NCI-H82 (cell line): ENCODE measurements at regions not wholly inside any gene's neighbourhood (a gene's known extent, or its start where the extent isn't known, plus 50 kb on each side); places are given as distances from the start of the nearest gene placed in this dataset.

Experiments used
- DNase-seq: peaks from one replicate; lab custom pipeline; 2025; lab: John Stamatoyannopoulos, UW

- DNase-seq = no peak
Observed at GRCh38 chr1:82279241-82279640, 478.5 kb downstream of the ADGRL2 start.

GRCh38 chr1:82273816-82274215, 473.1 kb downstream of the ADGRL2 start:
- DNase-seq = no peak

- no peak for DNase-seq
Observed at GRCh38 chr1:82269431-82269830, 468.7 kb downstream of the ADGRL2 start.

GRCh38 chr1:82268826-82269225, 468.1 kb downstream of the ADGRL2 start:
- DNase-seq = no peak

- DNase-seq = no peak
Observed at GRCh38 chr1:82266351-82266750, 465.6 kb downstream of the ADGRL2 start.

GRCh38 chr1:82265436-82265835, 464.7 kb downstream of the ADGRL2 start:
- no peak for DNase-seq

- DNase-seq = no peak
Observed at GRCh38 chr1:82264802-82265201, 464.1 kb downstream of the ADGRL2 start.

GRCh38 chr1:82263396-82263795, 462.7 kb downstream of the ADGRL2 start:
- DNase-seq = peak; percentile 9

GRCh38 chr1:82260666-82261065, 459.9 kb downstream of the ADGRL2 start:
- DNase-seq = no peak

- peak; percentile 39 for DNase-seq
Observed at GRCh38 chr1:82260051-82260450, 459.3 kb downstream of the ADGRL2 start.

GRCh38 chr1:82258887-82259286, 458.2 kb downstream of the ADGRL2 start:
- DNase-seq = no peak

GRCh38 chr1:82246050-82246449, 445.3 kb downstream of the ADGRL2 start:
- no peak for DNase-seq

- DNase-seq = no peak
Observed at GRCh38 chr1:82245345-82246014, 444.7 kb downstream of the ADGRL2 start.

- DNase-seq = no peak
Observed at GRCh38 chr1:82240571-82240970, 439.8 kb downstream of the ADGRL2 start.

- no peak for DNase-seq
Observed at GRCh38 chr1:82230667-82231066, 429.9 kb downstream of the ADGRL2 start.

- DNase-seq = no peak
Observed at GRCh38 chr1:82227306-82228095, 426.8 kb downstream of the ADGRL2 start.

GRCh38 chr1:82226186-82226505, 425.4 kb downstream of the ADGRL2 start:
- DNase-seq = peak; percentile 24

GRCh38 chr1:82225421-82226185, 424.9 kb downstream of the ADGRL2 start:
- DNase-seq = no peak

GRCh38 chr1:82223091-82223490, 422.4 kb downstream of the ADGRL2 start:
- DNase-seq = no peak

- no peak for DNase-seq
Observed at GRCh38 chr1:82221721-82222120, 421.0 kb downstream of the ADGRL2 start.

- DNase-seq = no peak
Observed at GRCh38 chr1:82220754-82221153, 420.0 kb downstream of the ADGRL2 start.

GRCh38 chr1:82219841-82220240, 419.1 kb downstream of the ADGRL2 start:
- DNase-seq = no peak

GRCh38 chr1:82218846-82219245, 418.1 kb downstream of the ADGRL2 start:
- no peak for DNase-seq
